Naive B cell (primary cell): ENCODE measurements at regions not wholly inside any gene's neighbourhood (a gene's known extent, or its start where the extent isn't known, plus 50 kb on each side); places are given as distances from the start of the nearest gene placed in this dataset.
"Not testable (repeated sequence)": the region's sequence is repeated elsewhere in the genome, so short reads cannot be mapped to it uniquely, and the experiment has no call there.

ENCODE experiments used
- ATAC-seq, 2 donors: fragments of 150-1000 bp; cut with Tn5 transposase; 2 replicates each; pipeline ENCODE4 v1.10.0; 2021; ENCODE audit warnings: low read depth in 2 of 2, mild to moderate bottlenecking in 2 of 2, moderate library complexity in 2 of 2
- DNase-seq: peaks from one replicate; pipeline ENCODE4 v3.0.0; 2022
- H3K27ac Mint-ChIP-seq, 6 donors: one replicate each; pipeline ENCODE4 v1.8.0; 2020 to 2022; ENCODE audit warnings: mild to moderate bottlenecking in 6 of 6, mixed read lengths in 6 of 6, moderate library complexity in 5 of 6, inconsistent platforms in 2 of 6
- H3K27me3 Mint-ChIP-seq, 3 donors: one replicate each; pipeline ENCODE4 v1.8.0; 2021 to 2022; ENCODE audit warnings: mixed read lengths in 3 of 3, mild to moderate bottlenecking in 1 of 3
- H3K36me3 Mint-ChIP-seq, 2 donors: one replicate each; pipeline ENCODE4 v1.8.0; 2020 to 2022; ENCODE audit warnings: mixed read lengths in 2 of 2, inconsistent platforms in 1 of 2, mild to moderate bottlenecking in 1 of 2
- H3K4me1 Mint-ChIP-seq, 3 donors: one replicate each; pipeline ENCODE4 v1.8.0; 2020 to 2022; ENCODE audit warnings: mixed read lengths in 3 of 3, inconsistent platforms in 1 of 3, mild to moderate bottlenecking in 1 of 3, moderate library complexity in 1 of 3
- H3K4me3 Mint-ChIP-seq, 8 donors: one replicate each; pipeline ENCODE4 v1.8.0; 2020 to 2022; ENCODE audit warnings: mild to moderate bottlenecking in 8 of 8, mixed read lengths in 8 of 8, moderate library complexity in 8 of 8, inconsistent platforms in 2 of 8
- H3K9me3 Mint-ChIP-seq, 7 donors: one replicate each; pipeline ENCODE4 v1.8.0; 2020 to 2022; ENCODE audit warnings: mixed read lengths in 7 of 7, mild to moderate bottlenecking in 5 of 7, inconsistent platforms in 2 of 7, moderate library complexity in 1 of 7

DNA sequence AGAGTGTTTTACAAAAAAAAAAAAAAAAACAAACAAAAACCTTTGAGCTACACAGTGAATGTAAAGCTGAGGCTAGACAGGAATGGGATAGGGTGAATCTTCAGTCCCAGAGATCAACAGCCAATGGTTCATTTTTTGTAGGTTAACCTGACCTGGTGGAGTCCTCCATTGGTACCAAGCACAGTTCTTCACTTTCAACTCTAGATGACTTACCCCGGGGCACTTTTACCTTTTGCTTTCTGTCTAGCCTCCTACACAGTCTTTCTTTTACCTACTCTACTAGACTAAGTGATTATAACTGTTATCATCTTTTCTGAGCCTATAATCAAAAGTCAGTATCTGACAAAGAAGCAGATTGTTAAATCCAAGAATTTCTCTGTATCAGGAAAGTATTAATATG, 50.9 kb downstream of the ANXA2R start:
- DNase-seq (no peak), ATAC-seq (no peak)
- Mint-ChIP-seq H3K27me3 (no peaks in the 10 kb centered on the region), H3K36me3 (peaks cover 9 to 28% of the 10 kb centered on the region in 2 donors), H3K4me1 (peaks cover 37 to 60% (median 42%) of the 10 kb centered on the region in 3 donors), H3K4me3 (peak overlapping the region in 7 of 8 donors; percentile 22 to 99 (median 71)), H3K9me3 (peaks cover 0 to 2% (median 0%) of the 10 kb centered on the region in 7 donors), H3K27ac (peak overlapping the region in 1 of 6 donors; percentile 57)

DNA sequence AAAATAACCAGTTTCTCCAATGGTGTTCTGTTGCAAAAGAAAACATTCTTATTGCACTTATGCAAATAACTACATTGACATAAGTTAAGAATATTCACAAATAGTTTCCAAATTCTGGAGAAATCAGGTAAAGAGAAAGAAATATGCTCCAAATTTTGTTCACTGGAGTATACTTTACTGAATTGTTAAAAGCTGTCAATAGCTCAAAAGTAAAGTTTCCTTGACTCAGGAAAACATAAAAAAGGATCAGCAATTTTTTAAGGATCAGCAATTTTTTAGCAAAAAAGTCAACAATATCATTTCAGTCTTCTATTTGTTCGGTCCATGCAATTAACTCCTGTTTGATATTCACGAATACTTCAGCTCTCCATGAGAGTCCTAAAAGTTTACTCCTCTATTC, 51.6 kb downstream of the ANXA2R start:
- DNase-seq: no peak
- no peak for ATAC-seq
- peaks cover 0 to 2% (median 0%) of the 10 kb centered on the region in 7 donors for H3K9me3 Mint-ChIP-seq
- H3K36me3 Mint-ChIP-seq: peaks cover 9 to 28% of the 10 kb centered on the region in 2 donors
- H3K27ac Mint-ChIP-seq: no peak overlapping the region
- peak overlapping the region in 5 of 8 donors; percentile 22 to 99 (median 73) for H3K4me3 Mint-ChIP-seq
- H3K4me1 Mint-ChIP-seq: peaks cover 37 to 58% (median 37%) of the 10 kb centered on the region in 3 donors
- no peaks in the 10 kb centered on the region for H3K27me3 Mint-ChIP-seq

DNA sequence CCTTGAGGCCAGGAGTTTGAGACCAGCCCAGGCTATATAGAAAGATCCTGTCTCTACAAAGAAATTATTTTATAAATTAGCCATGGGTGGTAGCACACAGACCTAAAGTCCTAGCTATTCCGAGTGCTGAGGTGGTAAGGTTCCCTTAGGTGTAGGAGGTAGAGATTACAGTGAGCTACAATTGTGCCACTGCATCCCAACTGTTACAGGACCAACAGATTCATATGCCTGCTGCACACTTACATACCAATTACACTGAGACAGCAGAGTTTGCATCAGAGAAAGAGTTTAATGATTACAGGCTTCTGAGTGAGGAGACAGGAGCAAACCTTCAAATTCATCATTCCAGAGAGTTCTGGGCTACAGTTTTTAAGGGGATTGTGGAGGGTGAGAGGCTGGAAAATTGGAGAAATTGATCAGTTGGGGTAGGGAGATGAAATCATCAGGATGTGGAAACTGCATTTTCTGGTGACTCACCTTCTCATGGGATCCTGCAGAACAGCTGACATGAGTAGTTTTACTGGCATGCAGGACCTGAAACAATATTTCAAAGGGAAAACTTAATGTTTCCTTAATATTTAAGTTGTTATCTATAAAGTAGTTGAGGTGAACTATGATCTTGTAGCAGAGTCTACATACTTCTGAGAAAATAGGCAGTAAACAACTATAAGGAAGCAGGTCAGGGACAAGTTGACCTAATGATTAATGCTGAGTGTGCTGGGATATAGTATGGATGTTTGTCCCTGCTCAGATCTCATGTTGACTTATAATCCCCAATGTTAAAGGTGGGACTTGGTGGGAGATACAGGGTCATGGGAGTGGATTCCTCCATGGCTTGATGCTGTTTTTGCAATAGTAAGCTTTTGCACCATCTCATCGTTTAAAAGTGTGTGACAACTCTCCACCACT, 54.7 kb downstream of the ANXA2R start:
- peaks cover 20 to 37% (median 27%) of the 10 kb centered on the region in 3 donors for H3K4me1 Mint-ChIP-seq
- no peak for DNase-seq
- no peaks in the 10 kb centered on the region for H3K27me3 Mint-ChIP-seq
- peak overlapping the region in 2 of 6 donors; percentile 16 to 89 for H3K27ac Mint-ChIP-seq
- no peak for ATAC-seq
- peaks cover 0 to 2% (median 0%) of the 10 kb centered on the region in 7 donors for H3K9me3 Mint-ChIP-seq
- H3K4me3 Mint-ChIP-seq: peak overlapping the region in 1 of 8 donors; percentile 17
- peaks cover 9 to 20% of the 10 kb centered on the region in 2 donors for H3K36me3 Mint-ChIP-seq

DNA sequence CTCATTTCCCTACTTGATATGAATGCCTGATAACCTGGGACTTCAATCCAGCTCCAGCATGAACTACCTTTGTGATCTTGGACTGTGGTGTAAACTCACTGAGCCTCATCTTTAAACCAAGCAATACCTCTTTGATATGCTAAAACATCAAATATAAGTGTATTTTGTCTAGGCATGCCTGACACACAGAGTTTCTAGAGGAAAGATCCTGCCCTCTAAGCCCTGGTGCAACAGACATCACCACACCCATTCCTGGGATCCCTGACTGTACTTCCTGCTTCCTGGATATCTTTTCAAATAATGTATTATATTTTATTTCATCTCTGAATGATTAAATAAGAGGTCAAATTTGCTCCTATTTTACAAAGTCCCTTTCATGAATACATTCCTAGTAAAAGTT, 55.8 kb downstream of the ANXA2R start:
- H3K27me3 Mint-ChIP-seq: no peaks in the 10 kb centered on the region
- peaks cover 0 to 2% (median 0%) of the 10 kb centered on the region in 7 donors for H3K9me3 Mint-ChIP-seq
- no peak overlapping the region for H3K4me3 Mint-ChIP-seq
- H3K27ac Mint-ChIP-seq: no peak overlapping the region
- DNase-seq (no peak), ATAC-seq (no peak)
- H3K36me3 Mint-ChIP-seq: peaks cover 9 to 20% of the 10 kb centered on the region in 2 donors
- H3K4me1 Mint-ChIP-seq: peaks cover 9 to 26% (median 16%) of the 10 kb centered on the region in 3 donors

DNA sequence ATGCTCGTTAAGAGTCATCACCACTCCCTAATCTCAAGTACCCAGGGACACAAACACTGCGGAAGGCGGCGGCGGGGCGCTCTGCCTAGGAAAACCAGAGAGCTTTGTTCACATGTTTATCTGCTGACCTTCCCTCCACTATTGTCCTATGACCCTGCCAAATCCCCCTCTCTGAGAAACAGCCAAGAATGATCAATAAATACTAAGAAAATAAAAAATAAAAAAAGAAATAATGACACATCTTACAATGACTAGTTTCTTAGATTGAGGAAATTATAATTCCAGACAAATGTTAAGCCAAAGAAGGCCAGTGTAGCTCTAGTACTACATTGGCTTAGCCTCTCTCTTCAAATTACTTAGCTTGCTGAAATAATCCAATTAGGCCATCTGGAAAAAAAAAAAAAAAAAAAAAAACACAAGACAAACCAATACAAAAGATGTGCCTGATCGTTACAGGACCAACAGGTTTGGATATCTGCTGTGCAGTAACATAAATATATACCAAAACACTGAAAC, 58.0 kb downstream of the ANXA2R start:
- Mint-ChIP-seq H3K36me3 (peaks cover 5 to 20% of the 10 kb centered on the region in 2 donors), H3K4me1 (peaks cover 5 to 16% (median 6%) of the 10 kb centered on the region in 3 donors), H3K27ac (no peak overlapping the region), H3K27me3 (no peaks in the 10 kb centered on the region), H3K9me3 (no peaks in the 10 kb centered on the region), H3K4me3 (no peak overlapping the region)
- DNase-seq (no peak), ATAC-seq (no peak)

DNA sequence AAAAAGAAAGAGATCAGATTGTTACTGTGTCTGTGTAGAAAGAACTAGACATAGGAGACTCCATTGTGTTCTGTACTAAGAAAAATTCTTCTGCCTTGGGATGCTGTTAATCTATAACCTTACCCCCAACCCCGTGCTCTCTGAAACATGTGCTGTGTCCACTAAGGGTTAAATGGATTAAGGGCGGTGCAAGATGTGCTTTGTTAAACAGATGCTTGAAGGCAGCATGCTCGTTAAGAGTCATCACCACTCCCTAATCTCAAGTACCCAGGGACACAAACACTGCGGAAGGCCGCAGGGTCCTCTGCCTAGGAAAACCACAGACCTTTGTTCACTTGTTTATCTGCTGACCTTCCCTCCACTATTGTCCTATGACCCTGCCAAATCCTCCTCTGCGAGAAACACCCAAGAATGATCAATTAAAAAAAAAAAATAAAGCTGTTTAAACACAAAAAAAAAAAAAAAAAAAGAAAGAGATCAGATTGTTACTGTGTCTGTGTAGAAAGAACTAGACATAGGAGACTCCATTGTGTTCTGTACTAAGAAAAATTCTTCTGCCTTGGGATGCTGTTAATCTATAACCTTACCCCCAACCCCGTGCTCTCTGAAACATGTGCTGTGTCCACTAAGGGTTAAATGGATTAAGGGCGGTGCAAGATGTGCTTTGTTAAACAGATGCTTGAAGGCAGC, 58.6 kb downstream of the ANXA2R start:
- H3K27me3 Mint-ChIP-seq, H3K9me3 Mint-ChIP-seq, H3K4me3 Mint-ChIP-seq, H3K27ac Mint-ChIP-seq, H3K4me1 Mint-ChIP-seq, ATAC-seq, DNase-seq: not testable (repeated sequence)
- H3K36me3 Mint-ChIP-seq: peaks cover 5 to 16% of the 10 kb centered on the region in 2 donors

DNA sequence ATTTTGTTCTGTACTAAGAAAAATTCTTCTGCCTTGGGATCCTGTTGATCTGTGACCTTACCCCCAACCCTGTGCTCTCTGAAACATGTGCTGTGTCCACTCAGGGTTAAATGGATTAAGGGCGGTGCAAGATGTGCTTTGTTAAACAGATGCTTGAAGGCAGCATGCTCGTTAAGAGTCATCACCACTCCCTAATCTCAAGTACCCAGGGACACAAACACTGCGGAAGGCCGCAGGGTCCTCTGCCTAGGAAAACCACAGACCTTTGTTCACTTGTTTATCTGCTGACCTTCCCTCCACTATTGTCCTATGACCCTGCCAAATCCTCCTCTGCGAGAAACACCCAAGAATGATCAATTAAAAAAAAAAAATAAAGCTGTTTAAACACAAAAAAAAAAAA, 59.1 kb downstream of the ANXA2R start:
- H3K27me3 Mint-ChIP-seq, H3K4me3 Mint-ChIP-seq, ATAC-seq, H3K27ac Mint-ChIP-seq, H3K4me1 Mint-ChIP-seq, H3K9me3 Mint-ChIP-seq, DNase-seq: not testable (repeated sequence)
- peaks cover 2 to 11% of the 10 kb centered on the region in 2 donors for H3K36me3 Mint-ChIP-seq

DNA sequence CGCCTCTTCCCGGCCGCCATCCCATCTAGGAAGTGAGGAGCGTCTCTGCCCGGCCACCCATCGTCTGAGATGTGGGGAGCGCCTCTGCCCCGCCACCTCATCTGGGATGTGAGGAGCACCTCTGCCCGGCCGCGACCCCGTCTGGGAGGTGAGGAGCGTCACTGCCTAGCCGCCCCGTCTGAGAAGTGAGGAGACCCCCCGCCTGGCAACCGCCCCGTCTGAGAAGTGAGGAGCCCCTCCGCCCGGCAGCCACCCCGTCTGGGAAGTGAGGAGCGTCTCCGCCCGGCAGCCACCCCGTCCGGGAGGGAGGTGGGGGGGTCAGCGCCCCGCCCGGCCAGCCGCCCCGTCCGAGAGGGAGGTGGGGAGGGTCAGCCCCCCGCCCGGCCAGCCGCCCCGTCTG, 59.7 kb downstream of the ANXA2R start:
- H3K4me3 Mint-ChIP-seq, H3K4me1 Mint-ChIP-seq, H3K36me3 Mint-ChIP-seq, ATAC-seq, H3K27me3 Mint-ChIP-seq, H3K9me3 Mint-ChIP-seq, H3K27ac Mint-ChIP-seq, DNase-seq: not testable (repeated sequence)

DNA sequence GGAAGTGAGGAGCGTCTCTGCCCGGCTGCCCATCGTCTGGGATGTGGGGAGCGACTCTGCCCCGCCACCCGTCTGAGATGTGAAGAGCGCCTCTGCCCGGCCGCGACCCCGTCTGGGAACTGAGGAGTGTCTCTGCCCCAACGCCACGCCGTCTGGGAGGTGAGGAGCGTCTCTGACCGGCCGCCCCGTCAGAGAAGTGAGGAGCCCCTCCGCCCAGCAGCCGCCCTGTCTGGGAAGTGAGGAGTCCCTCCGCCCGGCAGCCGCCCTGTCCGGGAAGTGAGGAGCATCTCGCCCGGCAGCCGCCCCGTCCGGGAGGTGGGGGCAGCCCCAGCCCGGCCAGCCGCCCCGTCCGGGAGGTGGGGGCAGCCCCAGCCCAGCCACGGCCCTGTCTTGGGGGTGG, 60.9 kb downstream of the ANXA2R start:
- DNase-seq, ATAC-seq, H3K27ac Mint-ChIP-seq, H3K4me3 Mint-ChIP-seq, H3K27me3 Mint-ChIP-seq, H3K4me1 Mint-ChIP-seq, H3K9me3 Mint-ChIP-seq, H3K36me3 Mint-ChIP-seq: not testable (repeated sequence)

DNA sequence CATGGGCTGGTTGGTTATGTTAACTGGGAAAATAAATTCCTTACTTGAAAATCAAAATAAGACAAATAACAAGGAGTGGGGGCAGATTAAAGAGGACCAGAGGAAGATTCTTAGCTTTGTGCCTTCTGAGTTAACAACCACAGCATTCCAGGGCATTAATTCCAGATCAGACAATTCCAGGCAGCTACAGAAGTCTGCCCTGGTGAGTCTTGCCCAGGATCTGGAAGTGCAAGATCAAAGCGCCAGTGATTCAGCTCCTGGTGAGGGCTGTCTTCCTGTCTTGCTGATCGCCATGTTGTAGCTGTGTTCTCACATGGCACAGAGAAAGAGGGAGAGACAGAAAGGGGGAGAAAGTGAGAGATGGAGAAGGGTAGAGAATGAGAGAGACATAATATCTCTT, 65.6 kb downstream of the ANXA2R start:
- DNase-seq: no peak
- peak overlapping the region in 1 of 6 donors; percentile 66 for H3K27ac Mint-ChIP-seq
- H3K9me3 Mint-ChIP-seq: no peaks in the 10 kb centered on the region
- ATAC-seq: no peak
- H3K4me1 Mint-ChIP-seq: no peaks in the 10 kb centered on the region
- no peaks in the 10 kb centered on the region for H3K27me3 Mint-ChIP-seq
- H3K4me3 Mint-ChIP-seq: no peak overlapping the region
- peaks cover 0 to 8% of the 10 kb centered on the region in 2 donors for H3K36me3 Mint-ChIP-seq

DNA sequence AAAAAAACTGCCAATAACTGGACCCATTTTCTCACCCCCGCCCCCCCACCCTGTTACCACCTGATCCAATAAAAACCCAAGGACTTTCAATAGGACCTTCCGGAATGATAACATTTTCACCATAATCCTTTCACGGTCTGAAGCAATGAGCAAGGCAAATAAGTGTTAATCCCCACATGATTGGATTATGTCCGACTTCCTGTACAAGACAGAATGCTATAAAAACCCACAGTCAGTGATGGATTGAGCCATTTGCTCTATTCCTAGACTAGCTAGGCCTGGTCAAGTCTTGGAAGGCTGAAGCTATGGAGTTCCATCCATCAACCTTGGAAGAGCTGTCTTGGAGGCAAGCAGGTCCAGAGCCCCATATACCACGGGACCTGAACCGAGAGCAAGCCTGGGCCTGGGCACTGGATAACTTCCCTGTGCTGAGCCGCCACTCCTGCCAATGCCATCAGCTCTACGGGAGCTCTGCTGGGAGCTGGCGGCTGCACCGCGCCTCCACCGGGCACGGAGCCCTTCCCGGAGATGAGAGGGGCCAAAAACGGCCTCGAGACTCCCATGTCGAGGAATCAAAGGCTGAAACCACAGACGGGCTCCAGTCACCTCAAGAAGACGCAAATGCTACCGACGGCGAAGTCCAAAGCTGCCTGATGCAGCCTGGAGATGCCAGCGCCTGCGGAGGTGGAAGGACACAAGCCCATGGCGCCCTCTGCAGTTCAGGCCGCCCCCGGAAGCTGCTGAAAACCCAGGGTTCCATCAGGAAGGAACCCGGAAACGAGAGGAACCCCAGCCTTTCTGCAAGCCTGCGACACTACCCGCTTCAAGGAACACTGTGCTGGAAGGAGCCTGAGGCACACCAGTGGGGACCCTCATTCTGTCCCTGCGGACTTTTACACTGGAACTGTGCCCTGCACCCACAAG, 69.2 kb downstream of the ANXA2R start:
- no peak for ATAC-seq
- H3K36me3 Mint-ChIP-seq: peaks cover 0 to 8% of the 10 kb centered on the region in 2 donors
- H3K27ac Mint-ChIP-seq: no peak overlapping the region
- no peaks in the 10 kb centered on the region for H3K4me1 Mint-ChIP-seq
- H3K4me3 Mint-ChIP-seq: no peak overlapping the region
- H3K27me3 Mint-ChIP-seq: no peaks in the 10 kb centered on the region
- H3K9me3 Mint-ChIP-seq: no peaks in the 10 kb centered on the region
- no peak for DNase-seq

DNA sequence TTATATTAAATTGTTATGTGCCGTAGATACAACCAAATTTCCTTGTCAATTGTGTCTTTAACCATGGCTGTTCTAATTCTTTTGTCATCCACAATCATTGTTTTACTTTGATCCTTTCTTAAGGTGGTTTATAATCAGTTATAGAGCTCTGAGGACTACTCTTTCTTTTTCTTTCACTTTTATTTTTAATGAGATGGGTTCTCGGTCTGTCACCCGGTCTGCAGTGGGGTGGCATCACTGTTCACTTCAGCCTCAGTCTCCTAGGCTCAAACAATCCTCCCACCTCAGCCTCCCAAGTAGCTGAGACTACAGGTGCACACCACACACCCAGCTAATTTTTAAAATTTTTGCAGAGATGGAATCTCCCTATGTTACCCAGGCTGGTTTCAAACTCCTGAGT, 74.2 kb downstream of the ANXA2R start:
- Mint-ChIP-seq H3K4me3 (no peak overlapping the region), H3K9me3 (no peaks in the 10 kb centered on the region), H3K27me3 (no peaks in the 10 kb centered on the region), H3K27ac (no peak overlapping the region), H3K36me3 (no peaks in the 10 kb centered on the region), H3K4me1 (peaks cover 5 to 10% (median 8%) of the 10 kb centered on the region in 3 donors)
- ATAC-seq (no peak), DNase-seq (no peak)

DNA sequence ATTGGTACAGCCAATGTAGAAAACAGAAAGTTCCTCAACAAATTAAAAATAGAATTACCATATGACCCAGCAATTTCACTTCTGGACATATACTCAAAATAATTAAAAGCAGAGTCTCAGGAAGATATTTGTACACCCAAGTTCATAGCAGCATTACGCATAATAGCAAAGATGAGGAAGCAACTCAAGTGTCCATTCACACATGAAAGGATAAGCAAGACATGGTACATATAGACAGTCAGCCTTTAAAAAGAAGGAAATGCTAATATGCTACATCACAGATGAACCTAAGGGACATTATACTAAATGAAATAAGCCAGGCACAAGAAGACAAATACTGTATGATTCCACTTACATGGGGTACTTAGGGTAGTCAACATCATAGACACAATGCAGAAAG, 76.7 kb downstream of the ANXA2R start:
- H3K27me3 Mint-ChIP-seq: no peaks in the 10 kb centered on the region
- H3K27ac Mint-ChIP-seq: peak overlapping the region in 1 of 6 donors; percentile 13
- no peak overlapping the region for H3K4me3 Mint-ChIP-seq
- ATAC-seq (peak; percentile 50 to 51), DNase-seq (no peak)
- no peaks in the 10 kb centered on the region for H3K36me3 Mint-ChIP-seq
- H3K9me3 Mint-ChIP-seq: no peaks in the 10 kb centered on the region
- H3K4me1 Mint-ChIP-seq: peaks cover 5 to 17% (median 8%) of the 10 kb centered on the region in 3 donors
